LoVo (cell line): ENCODE measurements at regions not wholly inside any gene's neighbourhood (a gene's known extent, or its start where the extent isn't known, plus 50 kb on each side); places are given as distances from the start of the nearest gene placed in this dataset.

Experiments used
- DNase-seq: peaks from one replicate; pipeline ENCODE4 v3.0.0-alpha.2; 2016; ENCODE audit warnings: low spot score

DNA sequence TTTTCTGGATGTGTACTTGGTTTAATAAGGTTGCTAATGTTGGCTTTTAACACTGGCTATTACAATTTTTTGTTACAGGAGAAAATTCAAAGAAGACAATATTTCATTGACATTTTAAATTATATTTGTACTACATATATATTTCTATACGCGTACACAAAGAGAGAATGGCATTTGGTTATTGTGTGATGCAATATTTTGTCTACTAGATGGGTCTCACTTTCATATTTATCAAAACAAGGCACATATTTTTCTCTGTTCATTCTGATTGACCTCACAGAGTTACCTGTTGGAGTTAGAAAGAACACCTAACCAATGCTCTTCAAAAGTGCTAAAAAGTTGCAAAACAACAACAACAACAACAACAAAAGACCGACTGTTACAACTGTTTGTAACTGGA lies 50.2 kb upstream of the VGLL3 start:
- DNase-seq, result no peak
